Lung (tissue), 11 donors: ENCODE measurements at regions not wholly inside any gene's neighbourhood (a gene's known extent, or its start where the extent isn't known, plus 50 kb on each side); places are given as distances from the start of the nearest gene placed in this dataset.

Experiments
- ATAC-seq: fragments of 200-7000 bp; cut with Tn5 transposase; one replicate; pipeline ENCODE4 v1.9.1; 2020; ENCODE audit warnings: moderate number of reproducible peaks; ENCODE audit not compliant: insufficient read depth, low FRiP score
- DNase-seq, 3 donors: peaks; one replicate each; pipeline ENCODE4 v3.0.0-alpha.2; 2013 to 2017
- H3K27ac ChIP-seq, 2 donors: one replicate each; pipeline ENCODE4 v1.5.1; 2013; ENCODE audit warnings: mild to moderate bottlenecking in 2 of 2, moderate library complexity in 2 of 2, control low read depth in 1 of 2, inconsistent platforms in 1 of 2, low read depth in 1 of 2, low read length in 1 of 2
- H3K27me3 ChIP-seq, 3 donors: one replicate each; pipeline ENCODE4 v1.5.1; 2013; ENCODE audit warnings: low read length in 2 of 3; ENCODE audit not compliant: control insufficient read depth in 3 of 3, insufficient read depth in 3 of 3
- H3K36me3 ChIP-seq, 4 donors: one replicate each; pipeline ENCODE4 v1.5.1; 2013; ENCODE audit warnings: low read length in 4 of 4, mild to moderate bottlenecking in 1 of 4, moderate library complexity in 1 of 4; ENCODE audit not compliant: control insufficient read depth in 4 of 4, insufficient read depth in 4 of 4
- H3K4me1 ChIP-seq, 5 donors: one replicate each; pipeline ENCODE4 v1.5.1; 2013; ENCODE audit warnings: low read length in 5 of 5, mild to moderate bottlenecking in 2 of 5, moderate library complexity in 1 of 5; ENCODE audit not compliant: control insufficient read depth in 5 of 5, insufficient read depth in 5 of 5
- H3K4me3 ChIP-seq: one replicate; pipeline ENCODE4 v1.5.1; 2013; ENCODE audit warnings: mild to moderate bottlenecking, control low read depth, moderate library complexity
- H3K9ac ChIP-seq, 2 donors: one replicate each; pipeline ENCODE4 v1.5.1; 2013; ENCODE audit warnings: low read length in 2 of 2, control low read depth in 1 of 2; ENCODE audit not compliant: insufficient read depth in 1 of 2
- H3K9me3 ChIP-seq, 4 donors: one replicate each; pipeline ENCODE4 v1.5.1; 2013; ENCODE audit warnings: low read length in 3 of 4, mild to moderate bottlenecking in 1 of 4, moderate library complexity in 1 of 4; ENCODE audit not compliant: control insufficient read depth in 4 of 4, insufficient read depth in 3 of 4
- WGBS, 2 donors: extraction: QIAGEN DNeasy Blood & Tissue Kit; methylation state at CpG; one replicate each; pipeline ENCODE4 v1.1.7; 2013; 5-methylcytosine and 5-hydroxymethylcytosine counted together
- TF ChIP-seq, protein P1 (sequence below): IDR thresholded peaks from 2 replicates; pipeline ENCODE4 v1.5.1; 2012; ENCODE audit warnings: mild to moderate bottlenecking; ENCODE audit errors: control extremely low read depth, extremely low read depth
- donor health status: control.
- donor health status: control.
- donor health status: Bipolar disorder and iron deficiency.
- donor health status: healthy.
- donor health status: DM: yes; HTN: yes; CAD: no.

DNA sequence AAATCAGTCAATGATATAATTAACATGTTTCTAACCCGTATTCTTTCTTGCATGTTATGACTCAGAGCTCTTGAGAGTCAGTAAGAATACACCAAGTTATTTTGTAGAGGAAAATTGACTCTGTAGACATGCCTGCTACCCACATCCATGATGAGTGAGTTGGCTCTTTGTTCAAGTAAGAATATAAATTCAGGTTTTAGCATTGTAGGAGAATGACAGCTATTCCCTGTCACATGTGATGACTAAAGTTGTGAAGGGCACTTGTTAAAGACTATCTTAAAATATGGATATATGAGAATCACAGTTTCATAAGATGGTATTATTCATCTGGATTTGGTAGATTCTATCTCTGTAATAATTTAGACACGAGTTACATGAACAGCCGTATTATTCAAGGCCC lies 209.1 kb downstream of the CCDC59 start:
- TF ChIP-seq, protein P1, sequence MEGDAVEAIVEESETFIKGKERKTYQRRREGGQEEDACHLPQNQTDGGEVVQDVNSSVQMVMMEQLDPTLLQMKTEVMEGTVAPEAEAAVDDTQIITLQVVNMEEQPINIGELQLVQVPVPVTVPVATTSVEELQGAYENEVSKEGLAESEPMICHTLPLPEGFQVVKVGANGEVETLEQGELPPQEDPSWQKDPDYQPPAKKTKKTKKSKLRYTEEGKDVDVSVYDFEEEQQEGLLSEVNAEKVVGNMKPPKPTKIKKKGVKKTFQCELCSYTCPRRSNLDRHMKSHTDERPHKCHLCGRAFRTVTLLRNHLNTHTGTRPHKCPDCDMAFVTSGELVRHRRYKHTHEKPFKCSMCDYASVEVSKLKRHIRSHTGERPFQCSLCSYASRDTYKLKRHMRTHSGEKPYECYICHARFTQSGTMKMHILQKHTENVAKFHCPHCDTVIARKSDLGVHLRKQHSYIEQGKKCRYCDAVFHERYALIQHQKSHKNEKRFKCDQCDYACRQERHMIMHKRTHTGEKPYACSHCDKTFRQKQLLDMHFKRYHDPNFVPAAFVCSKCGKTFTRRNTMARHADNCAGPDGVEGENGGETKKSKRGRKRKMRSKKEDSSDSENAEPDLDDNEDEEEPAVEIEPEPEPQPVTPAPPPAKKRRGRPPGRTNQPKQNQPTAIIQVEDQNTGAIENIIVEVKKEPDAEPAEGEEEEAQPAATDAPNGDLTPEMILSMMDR: no peak
- Histone ChIP-seq H3K4me3 (no peak overlapping the region), H3K9ac (no peak overlapping the region), H3K9me3 (peaks cover 0 to 3% (median under 1%) of the 10 kb centered on the region in 4 donors), H3K27me3 (no peaks in the 10 kb centered on the region), H3K27ac (no peak overlapping the region), H3K36me3 (no peaks in the 10 kb centered on the region), H3K4me1 (no peaks in the 10 kb centered on the region)
- no peak for DNase-seq
- 77 to 87% methylated on average over 3 of the region's 3 CpGs for WGBS, 2 donors
- ATAC-seq: no peak

DNA sequence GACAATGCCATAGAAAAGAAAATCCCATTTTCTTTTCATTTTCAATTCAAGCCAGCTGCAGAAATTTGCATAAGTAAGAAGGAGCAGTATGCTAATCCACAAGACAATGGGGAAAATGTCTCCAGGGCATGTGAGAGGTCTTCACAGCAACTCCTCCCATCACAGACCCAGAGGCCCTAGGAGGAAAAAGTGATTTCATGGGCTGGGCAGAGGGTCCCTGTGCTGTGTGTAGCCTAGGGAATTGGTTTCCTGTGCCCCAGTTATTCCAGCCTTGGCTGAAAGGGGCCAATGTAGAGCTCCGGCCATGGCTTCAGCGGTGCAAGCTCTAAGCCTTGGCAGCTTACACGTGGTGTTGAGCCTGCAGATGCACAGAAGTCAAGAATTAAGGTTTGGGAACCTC lies 211.4 kb downstream of the CCDC59 start:
- ATAC-seq: no peak

DNA sequence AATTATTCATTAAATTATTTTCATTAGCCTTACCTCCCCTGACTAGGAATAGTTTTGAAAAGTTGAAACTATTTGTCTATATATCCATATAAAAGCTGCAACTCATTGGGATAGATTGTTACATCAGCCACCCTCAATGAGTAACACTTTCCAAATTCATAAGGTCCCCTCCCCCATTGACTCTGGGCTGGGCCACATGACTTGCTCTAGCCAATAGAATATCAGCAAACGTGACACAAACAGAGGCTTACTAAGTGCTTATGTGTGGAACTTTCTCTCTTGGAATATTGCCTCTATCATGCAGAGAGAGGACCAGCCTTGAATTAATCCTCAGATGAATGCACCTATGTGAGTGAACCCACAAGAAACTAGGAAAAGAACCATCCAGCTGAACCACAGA lies 213.7 kb downstream of the CCDC59 start:
- H3K4me3 ChIP-seq: no peak overlapping the region
- no peak for ATAC-seq
- H3K36me3 ChIP-seq: no peaks in the 10 kb centered on the region
- no peaks in the 10 kb centered on the region for H3K4me1 ChIP-seq
- WGBS, 2 donors: 62 to 81% methylated on average over 1 of the region's 1 CpG
- H3K9me3 ChIP-seq: peaks cover 0 to 3% (median under 1%) of the 10 kb centered on the region in 4 donors
- no peak overlapping the region for H3K9ac ChIP-seq
- DNase-seq: no peak
- H3K27ac ChIP-seq: no peak overlapping the region
- TF ChIP-seq, protein P1: no peak
- no peaks in the 10 kb centered on the region for H3K27me3 ChIP-seq

More for the DNA sequence above, 211.4 kb downstream of the CCDC59 start:
- TF ChIP-seq, protein P1: no peak
- 77 to 86% methylated on average over 3 of the region's 3 CpGs for WGBS, 2 donors
- Histone ChIP-seq H3K9ac (no peak overlapping the region), H3K27me3 (no peaks in the 10 kb centered on the region), H3K9me3 (peaks cover 0 to 3% (median under 1%) of the 10 kb centered on the region in 4 donors), H3K36me3 (no peaks in the 10 kb centered on the region), H3K4me1 (no peaks in the 10 kb centered on the region), H3K27ac (no peak overlapping the region), H3K4me3 (no peak overlapping the region)
- no peak for DNase-seq

DNA sequence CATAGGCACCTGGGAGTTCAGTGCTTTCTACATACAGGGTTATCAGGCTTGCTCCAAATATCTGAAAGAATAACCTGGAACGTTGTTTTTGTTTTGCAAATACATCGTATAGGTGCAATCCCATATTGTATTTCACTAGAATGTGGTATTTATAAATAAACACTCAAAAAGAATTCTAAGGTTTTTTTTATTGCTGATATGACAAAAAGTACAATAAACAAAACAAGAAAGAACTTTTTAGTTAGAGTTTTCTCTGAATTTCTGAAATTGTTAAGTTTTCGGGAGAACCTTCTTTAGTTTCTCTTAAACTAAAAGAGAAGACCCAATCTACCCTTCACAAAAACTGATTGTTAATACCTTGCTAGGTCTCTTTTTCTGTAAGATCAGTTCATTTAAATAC lies 225.8 kb downstream of the CCDC59 start:
- no peak overlapping the region for H3K9ac ChIP-seq
- H3K9me3 ChIP-seq: peaks cover 0 to 3% (median 0%) of the 10 kb centered on the region in 4 donors
- H3K4me1 ChIP-seq: no peaks in the 10 kb centered on the region
- WGBS, 2 donors: 90 to 91% methylated on average over 3 of the region's 3 CpGs
- DNase-seq (no peak), ATAC-seq (no peak)
- TF ChIP-seq, protein P1: no peak
- no peaks in the 10 kb centered on the region for H3K36me3 ChIP-seq
- no peak overlapping the region for H3K4me3 ChIP-seq
- no peak overlapping the region for H3K27ac ChIP-seq
- H3K27me3 ChIP-seq: no peaks in the 10 kb centered on the region
